HUES64 (cell line): ENCODE measurements at regions not wholly inside any gene's neighbourhood (a gene's known extent, or its start where the extent isn't known, plus 50 kb on each side); places are given as distances from the start of the nearest gene placed in this dataset.

Experiments used
- H3K27ac ChIP-seq: 2 replicates; pipeline ENCODE4 v1.7.0; 2013; ENCODE audit warnings: low read depth, low read length, inconsistent platforms
- H3K27me3 ChIP-seq: 2 replicates; pipeline ENCODE4 v1.6.1; 2013; ENCODE audit warnings: mild to moderate bottlenecking, low read length; ENCODE audit not compliant: insufficient read depth
- H3K36me3 ChIP-seq: 2 replicates; pipeline ENCODE4 v1.6.1; 2013; ENCODE audit warnings: mild to moderate bottlenecking, low read length; ENCODE audit not compliant: insufficient read depth
- H3K4me1 ChIP-seq: 2 replicates; pipeline ENCODE4 v1.6.1; 2013; ENCODE audit warnings: mild to moderate bottlenecking, low read length, moderate library complexity; ENCODE audit not compliant: insufficient read depth
- H3K4me3 ChIP-seq: 2 replicates; pipeline ENCODE4 v1.5.1; 2013; ENCODE audit warnings: mild to moderate bottlenecking, low read length, moderate library complexity
- H3K9ac ChIP-seq: 2 replicates; pipeline ENCODE4 v1.6.1; 2013; ENCODE audit warnings: mild to moderate bottlenecking, low read depth, low read length
- H3K9me3 ChIP-seq: 2 replicates; pipeline ENCODE4 v1.6.1; 2013; ENCODE audit warnings: low read depth, low read length; ENCODE audit not compliant: insufficient read depth
- WGBS: fragments of 150-250, 120-280 bp; methylation state at CpG from one replicate; pipeline ENCODE4 v1.1.7; 2013; ENCODE audit warnings: missing lambda C conversion rate; 5-methylcytosine and 5-hydroxymethylcytosine counted together

DNA sequence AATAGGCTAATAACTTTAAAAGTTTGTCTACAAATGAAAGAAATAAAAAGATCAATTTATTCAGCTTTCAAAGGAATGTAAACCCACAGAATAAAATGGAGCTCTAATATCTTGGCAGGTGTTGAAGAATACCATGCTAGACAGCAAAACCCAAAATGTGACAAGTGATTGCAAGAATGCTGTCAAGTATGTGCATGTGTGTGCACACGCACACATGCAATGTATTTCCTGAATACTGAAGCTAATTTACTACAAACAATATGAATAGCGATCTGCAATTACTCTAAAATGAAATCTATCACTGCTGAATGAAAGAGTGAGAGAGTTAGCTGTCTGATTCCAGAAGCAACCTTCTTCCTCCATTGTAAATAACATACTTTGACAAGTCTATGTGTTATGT is 179.2 kb upstream of the HSF2 start:
- Histone ChIP-seq H3K27ac (no peak overlapping the region), H3K9me3 (no peaks in the 10 kb centered on the region), H3K9ac (no peak overlapping the region), H3K36me3 (no peaks in the 10 kb centered on the region), H3K27me3 (no peaks in the 10 kb centered on the region), H3K4me3 (no peak overlapping the region), H3K4me1 (peaks cover 5% of the 10 kb centered on the region; the same call in 1 of the 2 replicates)
- WGBS = 100% methylated on average over 1 of the region's 2 CpGs

- Histone ChIP-seq H3K36me3 (no peaks in the 10 kb centered on the region), H3K27ac (no peak overlapping the region), H3K9ac (no peak overlapping the region), H3K27me3 (no peaks in the 10 kb centered on the region), H3K9me3 (no peaks in the 10 kb centered on the region), H3K4me3 (no peak overlapping the region), H3K4me1 (peaks cover 5% of the 10 kb centered on the region; the same call in 1 of the 2 replicates)
- WGBS = 89% methylated on average over 3 of the region's 3 CpGs
Measured at GRCh38 chr6:122222761-122223160, 176.7 kb upstream of the HSF2 start.

GRCh38 chr6:122223251-122223650 is 176.2 kb upstream of the HSF2 start:
- WGBS = no CpG with 5 or more reads among the region's 1 CpG
- Histone ChIP-seq H3K4me3 (no peak overlapping the region), H3K27me3 (no peaks in the 10 kb centered on the region), H3K9ac (no peak overlapping the region), H3K4me1 (peaks cover 5% of the 10 kb centered on the region; the same call in 1 of the 2 replicates), H3K36me3 (no peaks in the 10 kb centered on the region), H3K27ac (no peak overlapping the region), H3K9me3 (no peaks in the 10 kb centered on the region)

DNA sequence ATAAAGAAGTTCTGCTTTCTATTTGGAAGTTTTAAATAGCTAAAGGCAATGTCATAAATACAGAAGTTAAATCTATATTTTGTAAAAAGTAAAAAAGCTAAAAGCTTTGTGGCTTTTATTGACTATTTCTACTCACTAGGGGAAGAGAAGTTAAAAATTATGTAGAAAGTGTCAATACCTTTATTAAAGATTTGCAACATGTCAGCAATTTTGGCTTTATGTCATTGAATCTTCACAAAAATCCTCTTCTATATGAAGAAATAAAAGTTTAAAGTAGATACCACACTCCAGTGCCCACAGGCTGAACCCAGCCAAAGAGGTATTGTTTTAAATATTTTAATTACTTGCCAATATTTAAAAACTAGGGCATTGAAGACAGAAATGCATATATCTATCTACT is 160.6 kb upstream of the HSF2 start:
- Histone ChIP-seq H3K9me3 (peaks cover 2% of the 10 kb centered on the region; the same call in 1 of the 2 replicates), H3K9ac (no peak overlapping the region), H3K27me3 (no peaks in the 10 kb centered on the region), H3K4me1 (no peaks in the 10 kb centered on the region), H3K4me3 (no peak overlapping the region), H3K27ac (no peak overlapping the region), H3K36me3 (no peaks in the 10 kb centered on the region)

- H3K27me3 ChIP-seq = no peaks in the 10 kb centered on the region
- H3K9ac ChIP-seq = no peak overlapping the region
- 89% methylated on average over 5 of the region's 5 CpGs for WGBS
- peaks cover 8% of the 10 kb centered on the region for H3K9me3 ChIP-seq
- no peaks in the 10 kb centered on the region for H3K4me1 ChIP-seq
- no peak overlapping the region for H3K27ac ChIP-seq
- no peak overlapping the region for H3K4me3 ChIP-seq
- no peaks in the 10 kb centered on the region for H3K36me3 ChIP-seq
Measured at GRCh38 chr6:122246906-122247658, 152.4 kb upstream of the HSF2 start.

- H3K4me1 ChIP-seq = no peaks in the 10 kb centered on the region
- no peak overlapping the region for H3K27ac ChIP-seq
- peaks cover 8% of the 10 kb centered on the region for H3K9me3 ChIP-seq
- no peak overlapping the region for H3K9ac ChIP-seq
- H3K4me3 ChIP-seq = no peak overlapping the region
- 82% methylated on average over 7 of the region's 7 CpGs for WGBS
- no peaks in the 10 kb centered on the region for H3K27me3 ChIP-seq
- no peaks in the 10 kb centered on the region for H3K36me3 ChIP-seq
Measured at GRCh38 chr6:122248001-122248669, 151.3 kb upstream of the HSF2 start.

DNA sequence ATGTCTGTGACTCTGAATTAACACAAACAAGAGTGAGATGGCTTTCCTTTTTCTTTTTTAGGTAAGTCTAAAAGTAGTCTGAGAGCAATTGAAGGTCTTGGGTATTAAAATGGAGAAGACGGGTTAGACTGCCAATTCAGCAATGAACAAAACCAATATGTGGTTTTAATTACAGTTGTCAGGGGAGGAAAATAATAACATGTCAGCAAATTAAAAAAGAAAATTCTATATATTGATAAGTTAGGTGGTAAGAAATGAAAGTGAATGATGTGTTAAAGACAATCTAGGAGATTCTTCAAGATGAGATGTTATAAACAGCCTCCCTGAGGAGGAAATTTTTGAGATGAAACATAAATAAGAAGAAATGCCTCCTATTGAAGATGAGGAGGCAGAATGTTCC is 150.6 kb upstream of the HSF2 start:
- no peaks in the 10 kb centered on the region for H3K27me3 ChIP-seq
- no peak overlapping the region for H3K27ac ChIP-seq
- no peaks in the 10 kb centered on the region for H3K36me3 ChIP-seq
- H3K9ac ChIP-seq = no peak overlapping the region
- H3K4me3 ChIP-seq = no peak overlapping the region
- 57% methylated on average over 1 of the region's 1 CpG for WGBS
- peaks cover 7% of the 10 kb centered on the region for H3K9me3 ChIP-seq
- no peaks in the 10 kb centered on the region for H3K4me1 ChIP-seq

GRCh38 chr6:122258839-122259238 is 140.6 kb upstream of the HSF2 start:
- Histone ChIP-seq H3K27me3 (no peaks in the 10 kb centered on the region), H3K36me3 (no peaks in the 10 kb centered on the region), H3K9me3 (no peaks in the 10 kb centered on the region), H3K27ac (no peak overlapping the region), H3K4me3 (no peak overlapping the region), H3K4me1 (peaks cover 5% of the 10 kb centered on the region), H3K9ac (no peak overlapping the region)
- 93% methylated on average over 3 of the region's 3 CpGs for WGBS

GRCh38 chr6:122264557-122264956 is 134.9 kb upstream of the HSF2 start:
- H3K36me3 ChIP-seq = no peaks in the 10 kb centered on the region
- no peak overlapping the region for H3K9ac ChIP-seq
- no peak overlapping the region for H3K4me3 ChIP-seq
- WGBS = 30% methylated on average over 2 of the region's 2 CpGs
- H3K27ac ChIP-seq = no peak overlapping the region; the same call in 1 of the 2 replicates
- peaks cover 11% of the 10 kb centered on the region for H3K4me1 ChIP-seq
- no peaks in the 10 kb centered on the region for H3K27me3 ChIP-seq
- H3K9me3 ChIP-seq = peaks cover 10% of the 10 kb centered on the region; the same call in 1 of the 2 replicates

- WGBS = 91% methylated on average over 1 of the region's 1 CpG
- H3K4me3 ChIP-seq = no peak overlapping the region
- H3K4me1 ChIP-seq = peaks cover 11% of the 10 kb centered on the region
- no peaks in the 10 kb centered on the region for H3K36me3 ChIP-seq
- H3K9me3 ChIP-seq = peaks cover 10% of the 10 kb centered on the region; the same call in 1 of the 2 replicates
- no peaks in the 10 kb centered on the region for H3K27me3 ChIP-seq
- H3K27ac ChIP-seq = no peak overlapping the region
- no peak overlapping the region for H3K9ac ChIP-seq
Measured at GRCh38 chr6:122265755-122266154, 133.7 kb upstream of the HSF2 start.

DNA sequence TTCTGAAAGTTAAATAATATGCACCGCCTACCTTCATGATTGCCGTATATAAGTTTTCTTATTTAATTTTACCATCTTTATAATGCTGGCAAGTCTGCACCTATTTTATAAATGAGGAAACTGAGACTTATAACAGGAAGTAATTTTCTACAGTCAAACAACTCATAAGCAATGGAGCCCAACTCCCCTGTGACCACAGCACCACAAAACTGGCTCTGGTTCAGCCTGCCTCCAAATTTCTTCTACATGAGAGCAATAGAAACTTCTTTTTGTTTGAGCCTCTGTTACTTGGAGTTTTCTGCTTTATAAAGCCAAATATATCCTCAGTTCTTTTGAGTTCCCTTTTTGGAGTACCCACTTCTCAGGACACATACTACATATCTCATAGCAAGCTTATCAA is 131.1 kb upstream of the HSF2 start:
- Histone ChIP-seq H3K4me3 (no peak overlapping the region), H3K27me3 (no peaks in the 10 kb centered on the region), H3K4me1 (peaks cover 10% of the 10 kb centered on the region), H3K27ac (no peak overlapping the region), H3K9me3 (peaks cover 10% of the 10 kb centered on the region; the same call in 1 of the 2 replicates), H3K36me3 (no peaks in the 10 kb centered on the region), H3K9ac (no peak overlapping the region)
- WGBS = no CpG with 5 or more reads among the region's 2 CpGs
